LNCaP clone FGC (cell line): ENCODE measurements at regions not wholly inside any gene's neighbourhood (a gene's known extent, or its start where the extent isn't known, plus 50 kb on each side); places are given as distances from the start of the nearest gene placed in this dataset.

Source experiments
- DNase-seq: peaks from one replicate; pipeline ENCODE4 v3.0.0-alpha.2; 2011; ENCODE audit warnings: low read depth
- H3K4me3 ChIP-seq: 2 replicates; pipeline ENCODE4 v1.5.1; 2011; ENCODE audit warnings: mild to moderate bottlenecking, low read depth, low read length, control low read depth
- CTCF ChIP-seq: IDR thresholded peaks from 2 replicates; pipeline ENCODE4 v1.5.1; 2012; ENCODE audit warnings: mild to moderate bottlenecking; ENCODE audit not compliant: control insufficient read depth, insufficient read depth; ENCODE audit errors: extremely low read depth

- peak; percentile 88 for DNase-seq
- no peak for TF ChIP-seq CTCF
- no peak overlapping the region for H3K4me3 ChIP-seq
Observed at GRCh38 chr1:18535391-18536210, 54.9 kb downstream of the KLHDC7A start.

- no peak for TF ChIP-seq CTCF
- DNase-seq, result no peak
- no peak overlapping the region for H3K4me3 ChIP-seq
Observed at GRCh38 chr1:18536356-18536755, 55.6 kb downstream of the KLHDC7A start.

- no peak for TF ChIP-seq CTCF
- no peak overlapping the region for H3K4me3 ChIP-seq
- no peak for DNase-seq
Observed at GRCh38 chr1:18536915-18537314, 56.2 kb downstream of the KLHDC7A start.

- H3K4me3 ChIP-seq, result no peak overlapping the region
- DNase-seq, result no peak
- TF ChIP-seq CTCF, result no peak
Observed at GRCh38 chr1:18537386-18538306, 56.9 kb downstream of the KLHDC7A start.

- DNase-seq, result no peak
- no peak overlapping the region for H3K4me3 ChIP-seq
- no peak for TF ChIP-seq CTCF
Observed at GRCh38 chr1:18539171-18539570, 58.4 kb downstream of the KLHDC7A start.

- H3K4me3 ChIP-seq, result no peak overlapping the region
- no peak for DNase-seq
- no peak for TF ChIP-seq CTCF
Observed at GRCh38 chr1:18540136-18540765, 59.5 kb downstream of the KLHDC7A start.
